HG03196 (cell line): ENCODE measurements at regions not wholly inside any gene's neighbourhood (a gene's known extent, or its start where the extent isn't known, plus 50 kb on each side); places are given as distances from the start of the nearest gene placed in this dataset.
"Not testable (repeated sequence)": the region's sequence is repeated elsewhere in the genome, so short reads cannot be mapped to it uniquely, and the experiment has no call there.

Experiments
- ATAC-seq: cut with Tn5 transposase; IDR thresholded peaks from one replicate; pipeline ENCODE4 v1.9.1; 2021; ENCODE audit not compliant: unreplicated experiment

GRCh38 chr2:176566496-176566895, 297.3 kb downstream of the MTX2 start:
- no peak for ATAC-seq

GRCh38 chr2:176566961-176567360, 297.7 kb downstream of the MTX2 start:
- ATAC-seq: no peak

GRCh38 chr2:176567361-176567760, 298.1 kb downstream of the MTX2 start:
- ATAC-seq: no peak

GRCh38 chr2:176569574-176569973, 300.3 kb downstream of the MTX2 start:
- no peak for ATAC-seq

- no peak for ATAC-seq
Observed at GRCh38 chr2:176573612-176574483, 304.6 kb downstream of the MTX2 start.

GRCh38 chr2:176574484-176575236, 305.4 kb downstream of the MTX2 start:
- no peak for ATAC-seq

- no peak for ATAC-seq
Observed at GRCh38 chr2:176575237-176575744, 306.0 kb downstream of the MTX2 start.

GRCh38 chr2:176577054-176577453, 307.8 kb downstream of the MTX2 start:
- no peak for ATAC-seq

GRCh38 chr2:176578292-176578691, 309.1 kb downstream of the MTX2 start:
- not testable (repeated sequence) for ATAC-seq

GRCh38 chr2:176579608-176580007, 310.4 kb downstream of the MTX2 start:
- no peak for ATAC-seq

- no peak for ATAC-seq
Observed at GRCh38 chr2:176581557-176582165, 312.4 kb downstream of the MTX2 start.

GRCh38 chr2:176582176-176582575, 312.9 kb downstream of the MTX2 start:
- no peak for ATAC-seq

- ATAC-seq: no peak
Observed at GRCh38 chr2:176582990-176583481, 313.8 kb downstream of the MTX2 start.

GRCh38 chr2:176583607-176584006, 314.4 kb downstream of the MTX2 start:
- ATAC-seq: no peak

- no peak for ATAC-seq
Observed at GRCh38 chr2:176584333-176584732, 315.1 kb downstream of the MTX2 start.

GRCh38 chr2:176585291-176585690, 316.0 kb downstream of the MTX2 start:
- ATAC-seq: no peak

- no peak for ATAC-seq
Observed at GRCh38 chr2:176585791-176586190, 316.5 kb downstream of the MTX2 start.

- ATAC-seq: no peak
Observed at GRCh38 chr2:176589287-176589686, 320.0 kb downstream of the MTX2 start.

- ATAC-seq: no peak
Observed at GRCh38 chr2:176589825-176590440, 320.7 kb downstream of the MTX2 start.

- ATAC-seq: no peak
Observed at GRCh38 chr2:176592216-176592615, 323.0 kb downstream of the MTX2 start.

GRCh38 chr2:176595986-176596385, 326.7 kb downstream of the MTX2 start:
- ATAC-seq: no peak
